SU-DHL-6 (cell line): ENCODE measurements at regions not wholly inside any gene's neighbourhood (a gene's known extent, or its start where the extent isn't known, plus 50 kb on each side); places are given as distances from the start of the nearest gene placed in this dataset.

Source experiments
- H2AFZ ChIP-seq: fragments of 200-600 bp; sonication (generic); 2 replicates; pipeline ENCODE4 v1.6.1; 2014; ENCODE audit warnings: low read depth, mild to moderate bottlenecking, moderate library complexity, mixed read lengths, antibody characterized with exemption, low read length; ENCODE audit not compliant: severe bottlenecking
- H3F3A ChIP-seq: fragments of 200-600 bp; shearing (Covaris generic); 2 replicates; pipeline ENCODE4 v1.6.0; 2016; ENCODE audit warnings: antibody characterized with exemption, mild to moderate bottlenecking; ENCODE audit not compliant: insufficient read depth
- H3K27ac ChIP-seq: fragments of 200-600 bp; sonication (generic); 2 replicates; pipeline ENCODE4 v1.5.1; 2016; ENCODE audit warnings: low read depth, mild to moderate bottlenecking, low read length, moderate library complexity, mixed read lengths
- H3K27me3 ChIP-seq: fragments of 200-600 bp; sonication (generic), shearing (Covaris generic); 2 replicates; pipeline ENCODE4 v1.6.0; 2014; ENCODE audit warnings: mild to moderate bottlenecking, low read length
- H3K36me3 ChIP-seq: fragments of 200-600 bp; sonication (generic); 2 replicates; pipeline ENCODE4 v1.6.1; 2014; ENCODE audit warnings: mild to moderate bottlenecking, low read length, mixed read lengths
- H3K4me2 ChIP-seq: fragments of 300-600, 200-600 bp; shearing (Covaris generic), sonication (generic); 2 replicates; pipeline ENCODE4 v1.6.0; 2014; ENCODE audit warnings: low read length, low read depth, mild to moderate bottlenecking; ENCODE audit not compliant: poor library complexity, severe bottlenecking
- H3K4me3 ChIP-seq: fragments of 200-600 bp; sonication (generic); 2 replicates; pipeline ENCODE4 v1.5.1; 2014; ENCODE audit warnings: antibody characterized with exemption, low read length, mild to moderate bottlenecking, mixed read lengths; ENCODE audit not compliant: insufficient read depth, poor library complexity, severe bottlenecking
- H3K79me2 ChIP-seq: fragments of 200-600 bp; sonication (generic); 2 replicates; pipeline ENCODE4 v1.6.1; 2014; ENCODE audit warnings: mild to moderate bottlenecking, low read length, moderate library complexity; ENCODE audit not compliant: insufficient read depth
- H3K9ac ChIP-seq: fragments of 200-600 bp; sonication (generic); 2 replicates; pipeline ENCODE4 v1.7.0; 2014; ENCODE audit warnings: mild to moderate bottlenecking, low read length
- H3K9me2 ChIP-seq: fragments of 200-600 bp; sonication (generic); replicated peaks from 2 replicates; pipeline ENCODE4 v1.6.1; 2014; ENCODE audit warnings: low read length; ENCODE audit not compliant: insufficient read depth
- H3K9me3 ChIP-seq: fragments of 200-600 bp; sonication (generic); 2 replicates; pipeline ENCODE4 v1.6.1; 2014; ENCODE audit warnings: low read length, mixed read lengths; ENCODE audit not compliant: insufficient read depth
- H4K20me1 ChIP-seq: fragments of 200-600 bp; sonication (generic); 2 replicates; pipeline ENCODE4 v1.6.1; 2014; ENCODE audit warnings: low read depth, mild to moderate bottlenecking, antibody characterized with exemption, low read length, moderate library complexity, mixed read lengths
- CTCF ChIP-seq: fragments of 200-600 bp; sonication (generic); IDR thresholded peaks from one replicate; pipeline ENCODE4 v1.5.1; 2017; ENCODE audit warnings: antibody characterized with exemption, mild to moderate bottlenecking, low read length, moderate library complexity; ENCODE audit not compliant: insufficient read depth, poor library complexity, severe bottlenecking
- EZH2phosphoT487 ChIP-seq: fragments of 200-600 bp; sonication (generic), shearing (Covaris generic); conservative IDR thresholded peaks from 2 replicates; pipeline ENCODE4 v1.6.1; 2018; ENCODE audit warnings: mild to moderate bottlenecking, antibody characterized with exemption, low read length, moderate library complexity, mixed read lengths

GRCh38 chr22:27507111-27507611 is 294.4 kb downstream of the MN1 start:
- Histone ChIP-seq H3K9me3 (no peaks in the 10 kb centered on the region), H3K9ac (no peak overlapping the region), H3K4me2 (no peak overlapping the region), H3K36me3 (no peaks in the 10 kb centered on the region), H3K79me2 (no peaks in the 10 kb centered on the region), H3K4me3 (no peak overlapping the region), H3K9me2 (no peaks in the 10 kb centered on the region), H2AFZ (no peak overlapping the region), H3K27me3 (no peaks in the 10 kb centered on the region), H3K27ac (no peak overlapping the region), H4K20me1 (no peaks in the 10 kb centered on the region), H3F3A (no peaks in the 10 kb centered on the region)
- TF ChIP-seq EZH2phosphoT487: no peak
- TF ChIP-seq CTCF: no peak

DNA sequence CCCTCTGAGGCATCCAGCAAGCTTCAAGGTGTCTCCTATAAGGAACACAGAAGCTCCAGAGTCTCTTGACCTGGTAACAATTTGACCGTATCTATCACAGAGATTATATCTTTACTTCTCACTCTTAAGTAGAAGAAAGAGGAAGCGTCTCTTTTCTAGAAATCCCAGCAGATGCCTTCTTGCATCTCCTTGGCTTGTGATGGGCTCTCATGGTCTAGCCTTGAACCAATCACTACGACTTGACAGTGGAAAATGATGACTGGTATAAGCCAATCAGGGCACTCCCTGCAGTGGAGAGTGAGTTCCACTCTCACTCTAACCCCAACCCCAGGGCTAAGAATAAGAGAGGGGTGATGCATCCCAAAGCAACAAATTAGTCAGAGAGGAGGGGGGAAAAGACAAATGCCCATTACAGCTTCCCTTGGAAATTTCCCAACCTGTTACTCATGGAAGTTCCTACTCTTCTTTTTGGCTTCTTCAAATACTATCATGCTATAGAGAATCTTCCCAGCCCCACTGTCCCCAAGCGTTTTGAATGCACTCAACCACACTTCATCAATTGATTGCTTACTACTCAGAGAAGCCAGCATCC is 293.5 kb downstream of the MN1 start:
- no peaks in the 10 kb centered on the region for H4K20me1 ChIP-seq
- H2AFZ ChIP-seq: no peak overlapping the region
- TF ChIP-seq EZH2phosphoT487 (no peak), CTCF (no peak)
- no peak overlapping the region for H3K4me2 ChIP-seq
- no peak overlapping the region for H3K27ac ChIP-seq
- no peaks in the 10 kb centered on the region for H3K9me2 ChIP-seq
- no peaks in the 10 kb centered on the region for H3K27me3 ChIP-seq
- H3K36me3 ChIP-seq: no peaks in the 10 kb centered on the region
- no peaks in the 10 kb centered on the region for H3K9me3 ChIP-seq
- H3K4me3 ChIP-seq: no peak overlapping the region
- H3K9ac ChIP-seq: no peak overlapping the region
- no peaks in the 10 kb centered on the region for H3K79me2 ChIP-seq
- no peaks in the 10 kb centered on the region for H3F3A ChIP-seq

DNA sequence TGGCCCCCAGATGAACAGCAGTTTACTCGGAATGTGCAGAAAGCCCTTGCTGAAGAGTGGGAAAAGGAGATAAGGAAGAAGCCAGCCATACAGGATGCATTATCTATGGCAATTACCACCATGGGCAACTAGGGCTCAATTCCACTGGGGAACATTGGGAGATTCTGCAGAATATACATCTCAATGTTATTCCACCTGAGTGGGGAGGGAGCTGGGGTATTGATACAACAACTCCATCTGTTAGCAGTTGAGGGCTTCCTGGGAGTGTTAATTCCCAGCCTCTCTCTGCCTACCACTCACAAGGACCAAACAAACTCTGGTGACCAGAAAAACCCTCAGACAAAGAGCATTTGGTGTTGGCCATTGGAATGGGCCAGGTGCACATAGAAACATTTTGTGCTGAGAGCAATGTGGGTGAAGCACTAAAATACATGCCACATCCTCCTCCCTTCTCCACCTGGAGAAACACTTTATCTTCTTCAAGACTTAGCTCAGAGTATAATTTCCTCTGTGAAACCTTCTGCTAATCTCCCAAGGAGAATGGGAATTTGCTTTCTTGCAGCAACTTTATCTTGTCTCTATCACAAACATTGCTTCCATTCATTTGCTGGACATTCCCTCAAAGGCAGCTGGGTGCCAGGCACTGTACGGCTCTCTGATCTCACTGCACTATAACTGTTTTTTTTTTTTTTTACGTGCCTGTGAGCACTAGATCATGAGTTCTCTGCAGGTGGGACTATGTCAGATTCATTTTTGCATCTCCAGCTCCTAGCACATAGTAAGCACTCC is 292.2 kb downstream of the MN1 start:
- H3K27me3 ChIP-seq: no peaks in the 10 kb centered on the region
- no peaks in the 10 kb centered on the region for H4K20me1 ChIP-seq
- H3K36me3 ChIP-seq: no peaks in the 10 kb centered on the region
- H3K4me3 ChIP-seq: no peak overlapping the region
- H2AFZ ChIP-seq: no peak overlapping the region
- H3K9me2 ChIP-seq: no peaks in the 10 kb centered on the region
- no peaks in the 10 kb centered on the region for H3K79me2 ChIP-seq
- H3K9me3 ChIP-seq: no peaks in the 10 kb centered on the region
- H3K27ac ChIP-seq: no peak overlapping the region
- no peak overlapping the region for H3K9ac ChIP-seq
- no peak overlapping the region for H3K4me2 ChIP-seq
- TF ChIP-seq CTCF (no peak), EZH2phosphoT487 (no peak)
- H3F3A ChIP-seq: no peaks in the 10 kb centered on the region
